ENCODE measurements at regions not wholly inside any gene's neighbourhood (a gene's known extent, or its start where the extent isn't known, plus 50 kb on each side); places are given as distances from the start of the nearest gene placed in this dataset.

DNA sequence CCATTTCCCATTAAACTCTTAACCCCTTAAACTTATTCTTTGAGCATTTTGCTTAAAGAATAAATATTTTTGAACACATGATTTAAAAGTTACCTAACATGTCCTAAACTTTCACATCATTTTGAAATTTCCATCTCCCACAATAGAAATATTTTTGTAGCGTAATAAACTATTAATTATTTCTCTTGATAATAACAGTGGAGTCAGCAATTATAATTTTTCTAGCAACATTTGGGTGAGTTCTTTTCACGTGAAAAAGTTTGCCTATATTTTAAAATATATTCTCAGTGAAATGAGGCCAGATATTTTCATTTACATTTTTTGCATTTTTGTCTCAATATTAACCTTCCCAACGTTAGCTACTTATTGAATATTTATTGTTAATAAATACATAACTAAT lies 320.4 kb upstream of the CRIM1 start:
- H3K27me3 ChIP-seq (ENCODE audit: insufficient read depth, poor library complexity, severe bottlenecking) = no peaks in the 10 kb centered on the region
- TF ChIP-seq GABPA (IDR thresholded peaks at IDR 0.05; ENCODE audit: low read depth) = no peak
- TF ChIP-seq POLR2AphosphoS5 (IDR thresholded peaks at IDR 0.05; ENCODE audit: low read depth) = no peak
- TF ChIP-seq, protein P1, sequence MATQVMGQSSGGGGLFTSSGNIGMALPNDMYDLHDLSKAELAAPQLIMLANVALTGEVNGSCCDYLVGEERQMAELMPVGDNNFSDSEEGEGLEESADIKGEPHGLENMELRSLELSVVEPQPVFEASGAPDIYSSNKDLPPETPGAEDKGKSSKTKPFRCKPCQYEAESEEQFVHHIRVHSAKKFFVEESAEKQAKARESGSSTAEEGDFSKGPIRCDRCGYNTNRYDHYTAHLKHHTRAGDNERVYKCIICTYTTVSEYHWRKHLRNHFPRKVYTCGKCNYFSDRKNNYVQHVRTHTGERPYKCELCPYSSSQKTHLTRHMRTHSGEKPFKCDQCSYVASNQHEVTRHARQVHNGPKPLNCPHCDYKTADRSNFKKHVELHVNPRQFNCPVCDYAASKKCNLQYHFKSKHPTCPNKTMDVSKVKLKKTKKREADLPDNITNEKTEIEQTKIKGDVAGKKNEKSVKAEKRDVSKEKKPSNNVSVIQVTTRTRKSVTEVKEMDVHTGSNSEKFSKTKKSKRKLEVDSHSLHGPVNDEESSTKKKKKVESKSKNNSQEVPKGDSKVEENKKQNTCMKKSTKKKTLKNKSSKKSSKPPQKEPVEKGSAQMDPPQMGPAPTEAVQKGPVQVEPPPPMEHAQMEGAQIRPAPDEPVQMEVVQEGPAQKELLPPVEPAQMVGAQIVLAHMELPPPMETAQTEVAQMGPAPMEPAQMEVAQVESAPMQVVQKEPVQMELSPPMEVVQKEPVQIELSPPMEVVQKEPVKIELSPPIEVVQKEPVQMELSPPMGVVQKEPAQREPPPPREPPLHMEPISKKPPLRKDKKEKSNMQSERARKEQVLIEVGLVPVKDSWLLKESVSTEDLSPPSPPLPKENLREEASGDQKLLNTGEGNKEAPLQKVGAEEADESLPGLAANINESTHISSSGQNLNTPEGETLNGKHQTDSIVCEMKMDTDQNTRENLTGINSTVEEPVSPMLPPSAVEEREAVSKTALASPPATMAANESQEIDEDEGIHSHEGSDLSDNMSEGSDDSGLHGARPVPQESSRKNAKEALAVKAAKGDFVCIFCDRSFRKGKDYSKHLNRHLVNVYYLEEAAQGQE (IDR thresholded peaks at IDR 0.05; ENCODE audit: insufficient replicate concordance, low read depth) = no peak
- TF ChIP-seq SPI1 (IDR thresholded peaks at IDR 0.05; ENCODE audit: borderline replicate concordance, low read depth) = no peak
- TF ChIP-seq, protein P2, sequence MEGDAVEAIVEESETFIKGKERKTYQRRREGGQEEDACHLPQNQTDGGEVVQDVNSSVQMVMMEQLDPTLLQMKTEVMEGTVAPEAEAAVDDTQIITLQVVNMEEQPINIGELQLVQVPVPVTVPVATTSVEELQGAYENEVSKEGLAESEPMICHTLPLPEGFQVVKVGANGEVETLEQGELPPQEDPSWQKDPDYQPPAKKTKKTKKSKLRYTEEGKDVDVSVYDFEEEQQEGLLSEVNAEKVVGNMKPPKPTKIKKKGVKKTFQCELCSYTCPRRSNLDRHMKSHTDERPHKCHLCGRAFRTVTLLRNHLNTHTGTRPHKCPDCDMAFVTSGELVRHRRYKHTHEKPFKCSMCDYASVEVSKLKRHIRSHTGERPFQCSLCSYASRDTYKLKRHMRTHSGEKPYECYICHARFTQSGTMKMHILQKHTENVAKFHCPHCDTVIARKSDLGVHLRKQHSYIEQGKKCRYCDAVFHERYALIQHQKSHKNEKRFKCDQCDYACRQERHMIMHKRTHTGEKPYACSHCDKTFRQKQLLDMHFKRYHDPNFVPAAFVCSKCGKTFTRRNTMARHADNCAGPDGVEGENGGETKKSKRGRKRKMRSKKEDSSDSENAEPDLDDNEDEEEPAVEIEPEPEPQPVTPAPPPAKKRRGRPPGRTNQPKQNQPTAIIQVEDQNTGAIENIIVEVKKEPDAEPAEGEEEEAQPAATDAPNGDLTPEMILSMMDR (IDR thresholded peaks at IDR 0.05; ENCODE audit: insufficient read depth, low read length) = no peak
- H3K27ac ChIP-seq (replicated peaks) = no peak overlapping the region
- no peak overlapping the region for H3K4me3 ChIP-seq (replicated peaks; ENCODE audit: insufficient read depth, low read length)
- no peak for DNase-seq (ENCODE audit: low read depth in 1 of 2, low spot score in 1 of 2)

DNA sequence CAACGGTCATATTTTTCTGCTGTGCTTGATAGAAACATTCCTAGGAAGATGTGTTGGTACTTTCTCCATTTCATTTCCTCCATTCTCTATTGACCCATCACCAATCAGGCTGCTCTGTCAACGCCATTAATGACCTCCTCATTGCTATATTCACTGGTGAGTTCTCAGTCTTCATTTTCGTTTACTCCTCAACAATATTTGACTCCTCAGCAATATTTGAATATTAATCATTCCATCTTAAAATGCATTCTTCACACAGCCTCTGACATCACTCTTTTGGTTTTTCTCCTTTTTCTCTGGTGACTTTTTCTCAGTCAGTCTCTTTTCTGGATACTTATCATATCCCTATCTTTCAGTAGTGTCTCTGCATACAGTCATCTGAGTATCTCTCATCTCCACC lies 323.5 kb upstream of the CRIM1 start:
- Histone ChIP-seq H3K27me3 (ENCODE audit: insufficient read depth, poor library complexity, severe bottlenecking) (no peaks in the 10 kb centered on the region), H3K4me3 (replicated peaks; ENCODE audit: insufficient read depth, low read length) (no peak overlapping the region), H3K27ac (replicated peaks) (no peak overlapping the region)
- TF ChIP-seq, protein P2 (IDR thresholded peaks at IDR 0.05; ENCODE audit: insufficient read depth, low read length) = no peak
- TF ChIP-seq, protein P1 (IDR thresholded peaks at IDR 0.05; ENCODE audit: insufficient replicate concordance, low read depth) = no peak
- TF ChIP-seq POLR2AphosphoS5 (IDR thresholded peaks at IDR 0.05; ENCODE audit: low read depth) (no peak), SPI1 (IDR thresholded peaks at IDR 0.05; ENCODE audit: borderline replicate concordance, low read depth) (no peak), GABPA (IDR thresholded peaks at IDR 0.05; ENCODE audit: low read depth) (no peak)
- DNase-seq (ENCODE audit: low read depth in 1 of 2, low spot score in 1 of 2) = no peak

DNA sequence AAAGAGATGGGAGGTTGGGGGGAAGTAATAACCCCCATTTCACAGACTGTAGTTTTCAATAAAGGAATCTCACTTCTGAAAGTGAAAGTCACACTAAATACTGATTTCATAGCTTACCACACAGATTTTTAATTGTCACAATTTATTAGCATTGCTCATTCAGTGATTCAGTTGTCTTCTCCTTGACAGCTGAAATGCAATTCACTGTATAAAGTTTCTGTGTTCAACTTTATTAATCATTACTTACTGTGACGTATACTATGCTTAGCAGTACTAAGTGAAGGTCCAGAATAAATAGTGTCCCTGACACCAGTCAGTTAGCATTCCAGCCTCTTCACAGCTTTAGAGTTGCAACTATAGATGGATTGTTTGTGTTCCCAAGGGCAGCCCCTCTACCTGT lies 324.1 kb upstream of the CRIM1 start:
- no peak overlapping the region for H3K27ac ChIP-seq (replicated peaks)
- TF ChIP-seq, protein P2 (IDR thresholded peaks at IDR 0.05; ENCODE audit: insufficient read depth, low read length) = no peak
- TF ChIP-seq, protein P1 (IDR thresholded peaks at IDR 0.05; ENCODE audit: insufficient replicate concordance, low read depth) = no peak
- no peak overlapping the region for H3K4me3 ChIP-seq (replicated peaks; ENCODE audit: insufficient read depth, low read length)
- DNase-seq (ENCODE audit: low read depth in 1 of 2, low spot score in 1 of 2) = no peak
- H3K27me3 ChIP-seq (ENCODE audit: insufficient read depth, poor library complexity, severe bottlenecking) = no peaks in the 10 kb centered on the region

All from HL-60 (cell line).